ENCODE measurements at regions not wholly inside any gene's neighbourhood (a gene's known extent, or its start where the extent isn't known, plus 50 kb on each side); places are given as distances from the start of the nearest gene placed in this dataset.

DNA sequence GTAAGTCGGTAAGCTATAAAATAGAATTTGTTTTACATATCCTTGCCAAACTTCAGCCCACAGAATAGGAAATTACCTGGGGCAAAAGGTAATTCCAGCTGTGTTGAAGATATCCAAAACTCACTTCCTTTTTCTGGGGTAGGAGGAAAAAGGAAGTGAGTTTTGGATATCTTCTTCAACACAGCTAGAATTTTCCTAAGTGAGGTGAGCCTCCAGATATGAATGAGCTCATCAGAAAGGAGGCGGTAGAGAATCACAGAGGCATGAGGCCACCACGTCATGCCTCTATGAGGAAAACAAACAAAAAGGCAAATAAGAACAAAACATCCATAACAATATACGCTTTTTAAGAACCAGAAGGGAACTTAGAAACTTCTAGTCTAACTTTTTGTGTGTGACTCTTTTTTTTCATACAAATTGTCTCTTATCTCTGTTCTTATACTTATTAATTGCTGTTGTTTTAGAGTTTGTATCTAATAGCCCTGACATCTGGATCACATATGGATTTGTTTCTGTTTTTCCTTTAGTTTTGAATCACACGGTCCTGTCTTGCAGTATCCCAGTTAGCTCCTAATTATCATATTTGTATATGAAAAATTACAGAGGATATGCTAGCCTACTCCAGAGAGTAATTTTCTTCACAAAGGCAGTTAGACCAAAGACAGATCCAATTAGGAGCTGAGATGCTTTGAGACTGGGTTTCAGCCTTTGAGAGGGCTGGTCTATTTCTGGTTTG, 104.5 kb downstream of the RBM43 start:
- Histone ChIP-seq H4K5ac (ENCODE audit: insufficient read length, low read depth, low read length) (no peak overlapping the region), H2AK5ac (ENCODE audit: insufficient read length, low read length) (no peak overlapping the region), H3K23ac (ENCODE audit: insufficient read length, low read depth, low read length) (no peak overlapping the region), H2AFZ (ENCODE audit: low read length) (no peak overlapping the region), H3K27me3 (ENCODE audit: insufficient read depth, low read length) (no peaks in the 10 kb centered on the region), H4K20me1 (ENCODE audit: control insufficient read depth, insufficient read depth, insufficient read length) (no peaks in the 10 kb centered on the region), H3K9me3 (ENCODE audit: control insufficient read depth, low read depth, low read length) (no peaks in the 10 kb centered on the region), H3K27ac (ENCODE audit: insufficient read length, low read depth, low read length) (no peak overlapping the region), H3K18ac (ENCODE audit: insufficient read length, low read depth, low read length) (no peak overlapping the region), H3K79me1 (ENCODE audit: insufficient read depth, low read depth, low read length, poor library complexity, severe bottlenecking) (no peaks in the 10 kb centered on the region), H2BK15ac (ENCODE audit: low read depth, low read length) (no peak overlapping the region), H2BK12ac (ENCODE audit: insufficient read length, low read depth, low read length) (no peak overlapping the region), H3K4me2 (ENCODE audit: insufficient read depth, insufficient read length, low read length) (no peak overlapping the region), H4K91ac (ENCODE audit: insufficient read length, low read depth, low read length) (no peak overlapping the region), H2BK120ac (ENCODE audit: low read depth, low read length, poor library complexity, severe bottlenecking) (no peak overlapping the region), H3K79me2 (ENCODE audit: insufficient read depth, low read length) (no peaks in the 10 kb centered on the region), H3K4me1 (ENCODE audit: insufficient read depth, low read length) (peaks cover 3% of the 10 kb centered on the region; the same call in 1 of the 2 replicates), H3T11ph (ENCODE audit: low read length) (no peak overlapping the region), H3K4ac (ENCODE audit: low read depth, low read length) (no peak overlapping the region), H4K8ac (replicated peaks; ENCODE audit: insufficient read length, low read depth, low read length) (no peak overlapping the region), H2BK20ac (ENCODE audit: low read depth, low read length, poor library complexity, severe bottlenecking) (no peak overlapping the region), H3K56ac (ENCODE audit: insufficient read length, low read depth, low read length) (no peak overlapping the region), H3K23me2 (ENCODE audit: insufficient read length, low read depth, low read length, poor library complexity, severe bottlenecking) (no peaks in the 10 kb centered on the region), H3K9ac (ENCODE audit: extremely low read depth, insufficient read length, low read length) (no peak overlapping the region), H2BK5ac (ENCODE audit: insufficient read length, low read length) (no peak overlapping the region), H3K14ac (ENCODE audit: insufficient read depth, low read length) (no peak overlapping the region)
- H3K9me3 Mint-ChIP-seq: no peaks in the 10 kb centered on the region
- no peak overlapping the region for H3K27ac Mint-ChIP-seq
- H3K36me3 Mint-ChIP-seq (ENCODE audit: insufficient read depth in 1 of 3, low read depth in 3 of 3): no peaks in the 10 kb centered on the region; a peak in 1 of 7 replicates
- no peak for DNase-seq
- H3K27me3 Mint-ChIP-seq (ENCODE audit: low read depth): no peaks in the 10 kb centered on the region
- peaks cover 24 to 26% of the 10 kb centered on the region in 2 experiments for H3K4me1 Mint-ChIP-seq
- H3K4me3 Mint-ChIP-seq: no peak overlapping the region
- TF ChIP-seq, protein P1, sequence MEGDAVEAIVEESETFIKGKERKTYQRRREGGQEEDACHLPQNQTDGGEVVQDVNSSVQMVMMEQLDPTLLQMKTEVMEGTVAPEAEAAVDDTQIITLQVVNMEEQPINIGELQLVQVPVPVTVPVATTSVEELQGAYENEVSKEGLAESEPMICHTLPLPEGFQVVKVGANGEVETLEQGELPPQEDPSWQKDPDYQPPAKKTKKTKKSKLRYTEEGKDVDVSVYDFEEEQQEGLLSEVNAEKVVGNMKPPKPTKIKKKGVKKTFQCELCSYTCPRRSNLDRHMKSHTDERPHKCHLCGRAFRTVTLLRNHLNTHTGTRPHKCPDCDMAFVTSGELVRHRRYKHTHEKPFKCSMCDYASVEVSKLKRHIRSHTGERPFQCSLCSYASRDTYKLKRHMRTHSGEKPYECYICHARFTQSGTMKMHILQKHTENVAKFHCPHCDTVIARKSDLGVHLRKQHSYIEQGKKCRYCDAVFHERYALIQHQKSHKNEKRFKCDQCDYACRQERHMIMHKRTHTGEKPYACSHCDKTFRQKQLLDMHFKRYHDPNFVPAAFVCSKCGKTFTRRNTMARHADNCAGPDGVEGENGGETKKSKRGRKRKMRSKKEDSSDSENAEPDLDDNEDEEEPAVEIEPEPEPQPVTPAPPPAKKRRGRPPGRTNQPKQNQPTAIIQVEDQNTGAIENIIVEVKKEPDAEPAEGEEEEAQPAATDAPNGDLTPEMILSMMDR (conservative IDR thresholded peaks at IDR 0.05): no peak
- WGBS (ENCODE audit: extremely low coverage, insufficient read length, low lambda C conversion rate): no CpG with 5 or more reads among the region's 5 CpGs

Data from H9 (cell line).